GM12801 (cell line): ENCODE measurements at regions not wholly inside any gene's neighbourhood (a gene's known extent, or its start where the extent isn't known, plus 50 kb on each side); places are given as distances from the start of the nearest gene placed in this dataset.

Experiments
- CTCF ChIP-seq: IDR thresholded peaks from one replicate; pipeline ENCODE4 v1.5.1; 2011; ENCODE audit warnings: control low read depth; ENCODE audit not compliant: insufficient read length; ENCODE audit errors: extremely low read depth

DNA sequence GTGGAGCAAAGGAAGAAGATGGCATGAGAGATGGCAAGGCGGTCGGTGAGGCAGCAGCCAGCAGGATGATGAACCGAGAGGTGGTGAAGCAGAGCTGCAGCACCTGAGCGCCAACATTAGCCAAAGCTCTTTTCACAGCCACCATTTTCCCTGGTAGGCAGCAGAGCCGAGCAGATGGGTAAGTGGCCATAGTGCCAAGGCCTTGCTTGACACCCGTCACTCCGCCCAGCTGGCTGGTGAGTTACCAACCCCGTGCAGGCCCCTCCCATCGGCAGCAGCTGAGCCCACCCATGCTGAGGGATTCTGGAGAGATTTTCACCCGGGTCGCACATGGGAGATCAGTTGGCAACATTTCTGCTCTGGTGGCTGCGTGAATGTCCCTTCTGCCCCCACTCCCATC, 647.7 kb downstream of the PTPRU start:
- TF ChIP-seq CTCF: no peak

DNA sequence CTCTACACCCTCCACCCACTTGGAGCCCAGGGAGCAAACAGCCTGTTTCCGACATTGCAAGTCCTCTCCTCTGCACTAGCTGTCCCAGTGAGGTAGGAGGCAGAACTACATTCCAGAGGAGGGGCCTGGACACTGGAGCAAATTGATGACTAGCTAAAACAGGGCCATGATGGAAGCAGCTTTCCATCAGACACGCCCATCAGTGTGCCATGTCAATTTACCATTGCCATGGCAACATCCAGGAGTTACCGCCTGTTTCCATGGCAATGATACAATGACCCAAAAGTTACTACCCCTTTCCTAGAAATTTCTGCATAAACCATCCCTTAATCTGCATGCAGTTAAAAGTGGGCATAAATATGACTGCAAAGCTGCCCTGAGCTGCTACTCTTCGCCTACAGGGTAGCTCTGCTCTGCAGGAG, 647.1 kb downstream of the PTPRU start:
- TF ChIP-seq CTCF: no peak

GRCh38 chr1:29880556-29880955, 644.2 kb downstream of the PTPRU start:
- TF ChIP-seq CTCF: no peak

GRCh38 chr1:29879217-29879616, 642.9 kb downstream of the PTPRU start:
- TF ChIP-seq CTCF: no peak

GRCh38 chr1:29878501-29878900, 642.2 kb downstream of the PTPRU start:
- no peak for TF ChIP-seq CTCF

- no peak for TF ChIP-seq CTCF
These were observed 640.6 kb downstream of the PTPRU start for GRCh38 chr1:29876902-29877301.

GRCh38 chr1:29876441-29876840, 640.1 kb downstream of the PTPRU start:
- TF ChIP-seq CTCF: no peak

DNA sequence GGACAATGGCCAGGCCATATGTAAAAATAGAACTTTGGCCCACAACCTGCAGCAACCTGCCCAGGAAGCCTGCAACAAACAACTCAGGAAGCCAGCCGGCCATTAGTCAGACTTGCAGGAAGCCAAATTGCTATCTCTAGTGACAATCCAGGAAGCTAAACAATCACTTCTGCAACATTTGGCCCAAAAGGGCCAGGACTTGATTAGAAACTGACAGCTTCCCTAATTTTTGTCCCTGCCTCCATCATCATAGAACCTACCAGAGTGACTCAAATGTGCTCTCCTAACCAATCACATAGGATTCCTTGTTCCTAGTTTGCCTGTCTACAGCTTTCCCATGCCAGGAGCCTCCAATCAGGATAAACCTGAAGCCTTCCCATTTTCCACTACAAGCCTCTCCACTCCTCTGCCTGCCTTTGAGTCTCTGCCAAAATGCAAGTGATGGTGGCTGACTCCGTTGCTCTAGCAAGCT, 639.3 kb downstream of the PTPRU start:
- TF ChIP-seq CTCF: no peak
